ENCODE measurements at regions not wholly inside any gene's neighbourhood (a gene's known extent, or its start where the extent isn't known, plus 50 kb on each side); places are given as distances from the start of the nearest gene placed in this dataset.

- no peak for TF ChIP-seq EZH2 (IDR thresholded peaks at IDR 0.05; ENCODE audit: insufficient read depth, low read length)
- TF ChIP-seq CTCF (IDR thresholded peaks at IDR 0.05; ENCODE audit: insufficient read depth, low read depth, low read length): no peak
Observed at GRCh38 chr5:143898916-143899591, 87.1 kb downstream of the HMHB1 start.
